Neural cell (in vitro differentiated cells): ENCODE measurements at regions not wholly inside any gene's neighbourhood (a gene's known extent, or its start where the extent isn't known, plus 50 kb on each side); places are given as distances from the start of the nearest gene placed in this dataset.

Experiments used
- H2AFZ ChIP-seq: fragments of 200-600, 300-800 bp; sonication (generic), shearing (Covaris generic); 2 replicates; pipeline ENCODE4 v1.6.0; 2014; ENCODE audit warnings: low read depth, mild to moderate bottlenecking, antibody characterized with exemption, low read length, moderate library complexity
- H3F3A ChIP-seq: fragments of 200-600 bp; shearing (Covaris generic); 2 replicates; pipeline ENCODE4 v1.6.1; 2016; ENCODE audit warnings: mild to moderate bottlenecking, moderate library complexity, mixed read lengths, antibody characterized with exemption, low read length; ENCODE audit not compliant: insufficient read depth, poor library complexity, severe bottlenecking
- H3K27ac ChIP-seq: fragments of 200-600, 300-800 bp; sonication (generic), shearing (Covaris generic); 2 replicates; pipeline ENCODE4 v1.5.1; 2014; ENCODE audit warnings: mild to moderate bottlenecking, low read length, moderate library complexity
- H3K27me3 ChIP-seq: fragments of 300-800, 200-600 bp; sonication (generic), shearing (Covaris generic); 2 replicates; pipeline ENCODE4 v1.6.0; 2014; ENCODE audit warnings: mild to moderate bottlenecking, low read depth, low read length, moderate library complexity; ENCODE audit not compliant: insufficient read depth
- H3K36me3 ChIP-seq: fragments of 300-800, 200-600 bp; sonication (generic), shearing (Covaris generic); 2 replicates; pipeline ENCODE4 v1.5.1; 2014; ENCODE audit warnings: mild to moderate bottlenecking, antibody characterized with exemption, low read length, moderate library complexity; ENCODE audit not compliant: insufficient read depth
- H3K4me2 ChIP-seq: fragments of 300-800, 200-600 bp; sonication (generic), shearing (Covaris generic); 2 replicates; pipeline ENCODE4 v1.6.0; 2014; ENCODE audit warnings: mild to moderate bottlenecking, low read length
- H3K4me3 ChIP-seq: fragments of 300-800, 200-600 bp; sonication (generic), shearing (Covaris generic); 2 replicates; pipeline ENCODE4 v1.5.1; 2014; ENCODE audit warnings: mild to moderate bottlenecking, low read length, moderate library complexity
- H3K79me2 ChIP-seq: fragments of 200-600 bp; shearing (Covaris generic); replicated peaks from 2 replicates; pipeline ENCODE4 v1.6.0; 2014; ENCODE audit warnings: mild to moderate bottlenecking, low read length, moderate library complexity; ENCODE audit not compliant: insufficient read depth
- H3K9ac ChIP-seq: fragments of 300-800, 200-600 bp; sonication (generic), shearing (Covaris generic); 2 replicates; pipeline ENCODE4 v1.6.1; 2016; ENCODE audit warnings: mild to moderate bottlenecking, low read length, mixed read lengths
- H3K9me2 ChIP-seq: fragments of 200-600 bp; shearing (Covaris generic); 2 replicates; pipeline ENCODE4 v1.6.1; 2016; ENCODE audit warnings: mild to moderate bottlenecking, low read length, mixed read lengths; ENCODE audit not compliant: insufficient read depth
- H3K9me3 ChIP-seq: fragments of 200-600, 300-800 bp; sonication (generic), shearing (Covaris generic); 2 replicates; pipeline ENCODE4 v1.6.1; 2016; ENCODE audit warnings: mild to moderate bottlenecking, mixed run types, low read length, moderate library complexity, mixed read lengths
- H4K20me1 ChIP-seq: fragments of 200-600 bp; shearing (Covaris generic); 2 replicates; pipeline ENCODE4 v1.6.1; 2016; ENCODE audit warnings: mild to moderate bottlenecking, mixed run types; ENCODE audit not compliant: insufficient read depth
- CTCF ChIP-seq: fragments of 450-650 bp; IDR thresholded peaks from 2 replicates; pipeline ENCODE4 v1.5.1; 2014; ENCODE audit warnings: antibody characterized with exemption, mild to moderate bottlenecking, moderate library complexity; ENCODE audit not compliant: poor library complexity, severe bottlenecking
- EP300 ChIP-seq: fragments of 450-650 bp; conservative IDR thresholded peaks from 2 replicates; pipeline ENCODE4 v1.6.1; 2014; ENCODE audit warnings: antibody characterized with exemption, mild to moderate bottlenecking, moderate library complexity; ENCODE audit not compliant: poor library complexity, severe bottlenecking
- EZH2 ChIP-seq: fragments of 200-600, 300-800 bp; shearing (Covaris generic), sonication (generic); IDR thresholded peaks from 2 replicates; pipeline ENCODE4 v1.6.1; 2014; ENCODE audit warnings: antibody characterized with exemption, low read length, borderline replicate concordance, mild to moderate bottlenecking; ENCODE audit not compliant: insufficient read depth, poor library complexity, severe bottlenecking
- MXI1 ChIP-seq: fragments of 450-650 bp; conservative IDR thresholded peaks from 2 replicates; pipeline ENCODE4 v1.6.1; 2014; ENCODE audit warnings: antibody characterized with exemption, mild to moderate bottlenecking; ENCODE audit not compliant: poor library complexity, severe bottlenecking
- POLR2AphosphoS5 ChIP-seq: IDR thresholded peaks from 2 replicates; pipeline ENCODE4 v1.6.1; 2012
- RAD21 ChIP-seq: fragments of 450-650 bp; conservative IDR thresholded peaks from 2 replicates; pipeline ENCODE4 v1.6.1; 2014; ENCODE audit warnings: antibody characterized with exemption, mild to moderate bottlenecking, moderate library complexity
- REST ChIP-seq: IDR thresholded peaks from 2 replicates; pipeline ENCODE4 v1.6.1; 2012; ENCODE audit warnings: borderline replicate concordance
- SMC3 ChIP-seq: fragments of 450-650 bp; conservative IDR thresholded peaks from 2 replicates; pipeline ENCODE4 v1.6.1; 2014; ENCODE audit warnings: antibody characterized with exemption, mild to moderate bottlenecking, moderate library complexity; ENCODE audit not compliant: poor library complexity
- TAF1 ChIP-seq: IDR thresholded peaks from 2 replicates; pipeline ENCODE4 v1.6.1; 2012; ENCODE audit warnings: low read depth

GRCh38 chr5:115377468-115378217, 81.2 kb upstream of the CCDC112 start:
- H3K4me2 ChIP-seq, result no peak overlapping the region
- H3K27ac ChIP-seq, result no peak overlapping the region

GRCh38 chr5:115375893-115376292, 79.4 kb upstream of the CCDC112 start:
- no peaks in the 10 kb centered on the region for H3K9me3 ChIP-seq
- no peaks in the 10 kb centered on the region for H3F3A ChIP-seq
- H3K9ac ChIP-seq, result no peak overlapping the region
- H3K4me2 ChIP-seq, result no peak overlapping the region
- no peak overlapping the region for H2AFZ ChIP-seq
- H4K20me1 ChIP-seq, result no peaks in the 10 kb centered on the region
- H3K9me2 ChIP-seq, result no peaks in the 10 kb centered on the region
- no peak overlapping the region for H3K4me3 ChIP-seq
- H3K79me2 ChIP-seq, result no peaks in the 10 kb centered on the region
- H3K36me3 ChIP-seq, result no peaks in the 10 kb centered on the region
- no peak overlapping the region for H3K27ac ChIP-seq
- H3K27me3 ChIP-seq, result no peaks in the 10 kb centered on the region
- TF ChIP-seq EZH2, result no peak
- no peak for TF ChIP-seq MXI1
- TF ChIP-seq EP300, result no peak
- no peak for TF ChIP-seq RAD21
- TF ChIP-seq TAF1, result no peak
- TF ChIP-seq SMC3, result no peak
- TF ChIP-seq POLR2AphosphoS5, result no peak
- no peak for TF ChIP-seq REST

More at GRCh38 chr5:115377468-115378217, 81.2 kb upstream of the CCDC112 start:
- H3K4me3 ChIP-seq, result no peak overlapping the region
- H4K20me1 ChIP-seq, result no peaks in the 10 kb centered on the region
- H3K79me2 ChIP-seq, result no peaks in the 10 kb centered on the region
- H3K36me3 ChIP-seq, result no peaks in the 10 kb centered on the region
- no peaks in the 10 kb centered on the region for H3F3A ChIP-seq
- no peak overlapping the region for H2AFZ ChIP-seq
- H3K9me2 ChIP-seq, result no peaks in the 10 kb centered on the region
- H3K9me3 ChIP-seq, result no peaks in the 10 kb centered on the region
- H3K27me3 ChIP-seq, result no peaks in the 10 kb centered on the region
- H3K9ac ChIP-seq, result no peak overlapping the region
- TF ChIP-seq EZH2 (no peak), MXI1 (no peak), REST (no peak), EP300 (no peak), TAF1 (no peak), RAD21 (no peak), CTCF (no peak), POLR2AphosphoS5 (no peak), SMC3 (no peak)
